K562 (cell line): ENCODE measurements at regions not wholly inside any gene's neighbourhood (a gene's known extent, or its start where the extent isn't known, plus 50 kb on each side); places are given as distances from the start of the nearest gene placed in this dataset.

Source experiments
- ATAC-seq: fragments of 200-7000 bp; cut with Tn5 transposase; 3 replicates; pipeline ENCODE4 v1.9.1; 2020; ENCODE audit warnings: moderate library complexity
- BruUV-seq: library from RNA; stranded (reverse); fragments of 400-500 nt; replicated peaks from 2 replicates; lab custom pipeline; 2021; lab: Mats Ljungman, UMichigan
- CTCF ChIA-PET: fragments of 300-600 bp; formaldehyde crosslinking; extraction: SDS; loops from one replicate; lab custom pipeline; 2021; ENCODE audit warnings: low intra/inter-chr PET ratio; lab: Yijun Ruan, JAX
- POLR2A ChIA-PET: fragments of 300-600, 350-650 bp; sonication (Branson Sonifier 250); formaldehyde crosslinking; extraction: SDS; loops from one replicate; lab custom pipeline; 2021; ENCODE audit warnings: antibody characterized with exemption, inconsistent platforms; lab: Yijun Ruan, JAX
- DNase-seq, 4 experiments: peaks; one replicate each; pipeline versions ENCODE4 v3.0.0 to v3.0.0-alpha.2; 2011 to 2018; ENCODE audit warnings: low spot score in 3 of 4, mixed read lengths in 3 of 4; ENCODE audit errors: extremely low read depth in 1 of 4
- FAIRE-seq: peaks from 2 replicates; lab custom pipeline; 2011; peaks lifted over from hg19 to GRCh38; lab: Jason Lieb, UNC
- H2AFZ ChIP-seq: 2 replicates; pipeline ENCODE4 v1.6.0; 2011; ENCODE audit warnings: low read depth, low read length, control low read depth, inconsistent platforms
- H3K27ac ChIP-seq: fragments of 200-600 bp; 3 replicates; pipeline ENCODE4 v1.8.0; 2011; ENCODE audit warnings: low read depth, mild to moderate bottlenecking, control low read depth, inconsistent platforms, low read length, moderate library complexity, mixed read lengths; ENCODE audit errors: extremely low read depth
- H3K27me3 ChIP-seq, 2 experiments: fragments of 300-600 bp in 1 of 2; 2 replicates in 1 of 2; 3 replicates in 1 of 2; pipeline versions ENCODE4 v1.6.0 to v1.8.0; 2011; ENCODE audit warnings: inconsistent platforms in 2 of 2, low read length in 2 of 2, mild to moderate bottlenecking in 1 of 2, mixed read lengths in 1 of 2, moderate library complexity in 1 of 2; ENCODE audit not compliant: control insufficient read depth in 2 of 2, insufficient read depth in 2 of 2
- H3K36me3 ChIP-seq: fragments of 300-600 bp; 3 replicates; pipeline ENCODE4 v1.8.0; 2011; ENCODE audit warnings: mild to moderate bottlenecking, low read length, inconsistent platforms; ENCODE audit not compliant: control insufficient read depth, insufficient read depth
- H3K4me1 ChIP-seq, 2 experiments: fragments of 200-600 bp in 1 of 2; replicated peaks in 1 of 2; 2 replicates in 1 of 2; 3 replicates in 1 of 2; pipeline versions ENCODE4 v1.5.1 to v1.8.0; 2011; ENCODE audit warnings: inconsistent platforms in 2 of 2, low read length in 2 of 2, mild to moderate bottlenecking in 1 of 2, mixed read lengths in 1 of 2, moderate library complexity in 1 of 2; ENCODE audit not compliant: control insufficient read depth in 2 of 2, insufficient read depth in 2 of 2
- H3K4me2 ChIP-seq: 2 replicates; pipeline ENCODE4 v1.6.1; 2011; ENCODE audit warnings: low read length, control low read depth, inconsistent platforms, mixed read lengths; ENCODE audit not compliant: insufficient read depth
- H3K4me3 ChIP-seq: fragments of 200-600 bp; sonication (generic), shearing (Covaris generic); 2 replicates; pipeline ENCODE4 v1.5.1; 2016; ENCODE audit warnings: control low read depth, inconsistent platforms
- H3K79me2 ChIP-seq: fragments of 200-600 bp; 3 replicates; pipeline ENCODE4 v1.8.0; 2011; ENCODE audit warnings: low read length, inconsistent platforms; ENCODE audit not compliant: control insufficient read depth, insufficient read depth
- H3K9ac ChIP-seq, 2 experiments: 2 replicates each; pipeline versions ENCODE4 v1.6.0 to v1.6.1; 2011; ENCODE audit warnings: low read depth in 2 of 2, low read length in 2 of 2, control low read depth in 1 of 2, inconsistent platforms in 1 of 2, mild to moderate bottlenecking in 1 of 2, mixed read lengths in 1 of 2; ENCODE audit not compliant: insufficient read depth in 1 of 2
- H3K9me1 ChIP-seq: one replicate; pipeline ENCODE4 v1.6.0; 2011; ENCODE audit warnings: inconsistent platforms, mild to moderate bottlenecking, low read length, moderate library complexity; ENCODE audit not compliant: control insufficient read depth, insufficient read depth
- H3K9me3 ChIP-seq: replicated peaks from 2 replicates; pipeline ENCODE4 v1.5.1; 2011; ENCODE audit warnings: low read depth, low read length, inconsistent platforms; ENCODE audit not compliant: control insufficient read depth, insufficient read depth
- H4K20me1 ChIP-seq: replicated peaks from 2 replicates; pipeline ENCODE4 v1.6.1; 2011; ENCODE audit warnings: low read length, inconsistent platforms, mixed read lengths; ENCODE audit not compliant: control insufficient read depth, insufficient read depth
- ESRRB ChIP-seq: fragments of 250-450 bp; sonication (Bioruptor Pico); IDR thresholded peaks from 2 replicates; pipeline ENCODE4 v1.5.0; 2020; ENCODE audit warnings: mild to moderate bottlenecking, moderate library complexity, borderline replicate concordance
- GABPB2 ChIP-seq: fragments of 250-450 bp; sonication (Bioruptor Pico); conservative IDR thresholded peaks from 2 replicates; pipeline ENCODE4 v1.5.1; 2021; ENCODE audit warnings: mild to moderate bottlenecking
- MTA1 ChIP-seq: fragments of 450-650 bp; IDR thresholded peaks from 2 replicates; pipeline ENCODE4 v1.6.1; 2017; ENCODE audit warnings: borderline replicate concordance
- NR2C1 ChIP-seq, 2 experiments: fragments of 450-650 bp; IDR thresholded peaks; 2 replicates each; pipeline ENCODE4 v1.6.1; 2017; ENCODE audit warnings: mild to moderate bottlenecking in 2 of 2, antibody characterized with exemption in 1 of 2, inconsistent platforms in 1 of 2, missing compliant biosample characterization in 1 of 2, missing genetic modification characterization in 1 of 2
- RBM14 ChIP-seq: fragments of 200-400 bp; formaldehyde crosslinking; IDR thresholded peaks from 2 replicates; pipeline ENCODE4 v1.6.1; 2018; ENCODE audit warnings: low read depth, mild to moderate bottlenecking, low read length, moderate library complexity, borderline replicate concordance; ENCODE audit not compliant: insufficient read depth
- STAG1 ChIP-seq: sonication (generic); formaldehyde crosslinking; IDR thresholded peaks from 2 replicates; pipeline ENCODE4 v1.5.0; 2020; ENCODE audit warnings: missing genetic modification reagents, borderline replicate concordance
- ZNF165 ChIP-seq: fragments of 250-450 bp; sonication (Bioruptor Pico); IDR thresholded peaks from 2 replicates; pipeline ENCODE4 v1.4.0; 2020; ENCODE audit warnings: borderline replicate concordance
- WGBS: fragments of 100-300 bp; shearing (Covaris generic); methylation state at CpG from one replicate; pipeline ENCODE4 v1.1.6; 2016; ENCODE audit warnings: low coverage, mixed read lengths; ENCODE audit not compliant: insufficient coverage; ENCODE audit errors: missing lambda C conversion rate; 5-methylcytosine and 5-hydroxymethylcytosine counted together
- in situ Hi-C: fragments of 300-500 bp; cut with MboI; formaldehyde crosslinking; loops from 4 replicates; pipeline ENCODE4 v1.15.0; 2018; ENCODE audit warnings: inconsistent platforms, mixed read lengths
- intact Hi-C: fragments of 100-400 bp; cut with micrococcal nuclease; formaldehyde crosslinking; loops from 2 replicates; pipeline ENCODE4 v1.14.2; 2022

DNA sequence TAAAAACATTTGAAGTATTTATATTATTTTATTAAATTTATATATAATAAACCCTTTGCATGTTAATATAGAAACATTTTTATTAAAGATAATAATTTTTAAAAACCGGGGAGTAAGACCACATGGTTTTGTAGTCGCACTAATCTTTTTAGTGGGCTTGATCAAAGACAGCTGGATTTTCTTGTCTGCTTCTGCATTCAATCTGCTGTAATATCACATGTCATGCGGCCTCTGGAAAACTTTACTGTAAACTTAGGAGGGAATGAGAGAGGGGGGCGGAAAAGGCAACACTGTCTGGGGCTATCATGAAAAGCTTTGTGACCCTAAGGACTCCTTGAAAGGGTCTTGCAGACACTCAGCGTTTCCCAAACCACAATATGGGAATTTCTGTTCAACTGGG, 62.8 kb upstream of the NLGN4X start (continued):
- TF ChIP-seq ESRRB (CRISPR knock-in tag): no peak
- no peak for TF ChIP-seq STAG1
- no peak for TF ChIP-seq NR2C1 (IDR thresholded peaks at IDR 0.05)
- no peak for TF ChIP-seq NR2C1 (tag; IDR thresholded peaks at IDR 0.05)
- no peak for TF ChIP-seq GABPB2
- no peak for TF ChIP-seq RBM14
- TF ChIP-seq MTA1: no peak

DNA sequence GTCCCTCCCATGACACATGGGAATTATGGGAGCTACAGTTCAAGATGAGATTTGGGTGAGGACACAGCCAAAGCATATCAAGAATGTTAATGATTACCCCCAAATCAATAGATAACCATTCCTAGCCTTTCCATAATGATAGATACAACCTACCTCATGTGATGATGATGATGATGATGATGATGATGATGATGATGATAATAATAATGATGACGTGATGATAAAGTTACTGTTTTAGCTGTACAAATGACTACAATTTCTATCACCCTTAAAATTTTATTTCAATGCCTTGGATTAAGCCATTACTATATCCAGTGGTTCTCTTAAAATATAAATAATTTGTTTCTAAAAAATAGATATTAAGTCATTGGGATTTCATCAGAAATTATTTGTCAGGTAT, 55.2 kb upstream of the NLGN4X start:
- Histone ChIP-seq H3K9me1 (no peaks in the 10 kb centered on the region), H3K27me3 (no peaks in the 10 kb centered on the region), H3K9ac (no peak overlapping the region), H3K4me2 (no peak overlapping the region), H2AFZ (no peak overlapping the region), H4K20me1 (no peaks in the 10 kb centered on the region), H3K79me2 (no peaks in the 10 kb centered on the region), H3K4me3 (no peak overlapping the region), H3K36me3 (no peaks in the 10 kb centered on the region), H3K27ac (no peak overlapping the region), H3K9me3 (no peaks in the 10 kb centered on the region), H3K4me1 (no peaks in the 10 kb centered on the region)
- DNase-seq: no peak
- CTCF ChIA-PET: no interaction called here
- intact Hi-C loops (no loop called here), in situ Hi-C loops (no loop called here)
- ATAC-seq: no peak
- WGBS: 0% methylated on average over 1 of the region's 1 CpG
- no TSS peak for BruUV-seq
- TF ChIP-seq ZNF165: no peak
- no peak for FAIRE-seq
- POLR2A ChIA-PET: no interaction called here
